PC-3 (cell line): ENCODE measurements at regions not wholly inside any gene's neighbourhood (a gene's known extent, or its start where the extent isn't known, plus 50 kb on each side); places are given as distances from the start of the nearest gene placed in this dataset.

ENCODE experiments used
- EZH2 ChIP-seq: fragments of 300-600 bp; sonication (generic); IDR thresholded peaks from one replicate; pipeline ENCODE4 v1.6.1; 2017; ENCODE audit warnings: antibody characterized with exemption, mild to moderate bottlenecking, low read length; ENCODE audit not compliant: unreplicated experiment
- TF ChIP-seq, protein P1 (sequence below): fragments of 300-600 bp; sonication (generic); conservative IDR thresholded peaks from 2 replicates; pipeline ENCODE4 v1.5.1; 2017; ENCODE audit warnings: antibody characterized with exemption, low read depth, mild to moderate bottlenecking, low read length

DNA sequence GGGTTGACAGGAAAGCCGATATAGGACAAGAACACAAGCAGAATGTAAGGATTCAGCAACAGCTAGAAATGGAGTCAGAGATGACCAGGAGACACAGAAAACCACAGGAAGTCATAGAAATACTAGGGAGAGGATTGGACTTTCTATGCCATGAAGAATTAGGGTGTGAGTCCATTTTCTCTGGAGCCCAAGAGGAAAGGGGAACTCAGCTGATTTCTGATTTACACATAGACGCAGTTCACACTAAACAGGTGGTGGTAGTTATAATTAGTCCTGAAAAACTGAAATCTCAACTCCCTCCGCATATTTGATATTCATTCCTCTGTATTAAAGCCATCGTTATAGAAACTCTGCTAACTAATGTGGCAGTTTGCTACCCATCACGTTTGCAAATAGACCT, 292.7 kb upstream of the STT3B start:
- TF ChIP-seq, protein P1, sequence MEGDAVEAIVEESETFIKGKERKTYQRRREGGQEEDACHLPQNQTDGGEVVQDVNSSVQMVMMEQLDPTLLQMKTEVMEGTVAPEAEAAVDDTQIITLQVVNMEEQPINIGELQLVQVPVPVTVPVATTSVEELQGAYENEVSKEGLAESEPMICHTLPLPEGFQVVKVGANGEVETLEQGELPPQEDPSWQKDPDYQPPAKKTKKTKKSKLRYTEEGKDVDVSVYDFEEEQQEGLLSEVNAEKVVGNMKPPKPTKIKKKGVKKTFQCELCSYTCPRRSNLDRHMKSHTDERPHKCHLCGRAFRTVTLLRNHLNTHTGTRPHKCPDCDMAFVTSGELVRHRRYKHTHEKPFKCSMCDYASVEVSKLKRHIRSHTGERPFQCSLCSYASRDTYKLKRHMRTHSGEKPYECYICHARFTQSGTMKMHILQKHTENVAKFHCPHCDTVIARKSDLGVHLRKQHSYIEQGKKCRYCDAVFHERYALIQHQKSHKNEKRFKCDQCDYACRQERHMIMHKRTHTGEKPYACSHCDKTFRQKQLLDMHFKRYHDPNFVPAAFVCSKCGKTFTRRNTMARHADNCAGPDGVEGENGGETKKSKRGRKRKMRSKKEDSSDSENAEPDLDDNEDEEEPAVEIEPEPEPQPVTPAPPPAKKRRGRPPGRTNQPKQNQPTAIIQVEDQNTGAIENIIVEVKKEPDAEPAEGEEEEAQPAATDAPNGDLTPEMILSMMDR, result no peak
- no peak for TF ChIP-seq EZH2
